ENCODE measurements at regions not wholly inside any gene's neighbourhood (a gene's known extent, or its start where the extent isn't known, plus 50 kb on each side); places are given as distances from the start of the nearest gene placed in this dataset.

DNA sequence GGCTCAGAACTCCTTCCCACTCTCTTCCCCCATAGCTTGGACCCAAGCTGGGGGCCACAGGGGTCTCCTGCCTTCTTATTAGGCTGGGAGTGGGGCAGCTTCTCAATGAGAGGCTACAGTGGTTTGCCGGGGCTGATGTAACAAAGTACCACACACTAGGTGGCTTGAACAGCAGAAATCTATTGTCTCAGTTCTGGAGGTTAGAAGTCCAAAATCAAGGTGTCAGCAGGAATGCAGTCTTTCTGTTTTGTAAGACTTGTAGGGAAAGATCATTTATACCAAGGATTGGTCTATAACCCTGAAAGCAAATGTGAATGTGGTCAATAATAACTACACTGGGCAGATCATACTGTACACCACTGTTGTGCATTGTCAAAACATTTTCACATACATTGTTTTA is 124.5 kb upstream of the ARHGAP5 start:
- POLR2A ChIA-PET: no interaction called here

DNA sequence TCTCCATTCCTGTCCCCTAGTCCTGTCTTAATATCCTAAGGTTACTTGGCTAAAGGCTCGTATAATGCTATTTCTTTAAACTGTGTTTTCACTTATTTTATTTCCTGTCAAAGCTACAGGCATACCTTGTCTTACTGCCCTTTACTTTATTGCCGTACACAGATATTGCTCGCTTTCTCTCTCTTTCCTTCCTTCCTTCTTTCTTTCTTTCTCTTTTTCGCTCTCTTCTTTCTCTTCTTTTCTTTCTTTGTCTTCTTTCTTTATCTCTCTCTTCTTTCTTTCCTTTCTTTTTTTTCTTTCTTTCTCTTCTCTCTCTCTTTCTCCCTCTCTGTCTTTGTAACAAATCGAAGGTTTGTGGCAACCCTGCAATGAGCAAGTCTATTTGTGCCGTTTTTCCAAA is 123.9 kb upstream of the ARHGAP5 start:
- H3K9me3 ChIP-seq (ENCODE audit: control insufficient read depth in 1 of 2, insufficient read depth in 1 of 2, low read length in 2 of 2): no peaks in the 10 kb centered on the region
- ATAC-seq (ENCODE audit: poor library complexity): no peak
- Mint-ChIP-seq H3K4me1 (ENCODE audit: low read depth) (no peaks in the 10 kb centered on the region), H3K36me3 (ENCODE audit: low read depth) (no peaks in the 10 kb centered on the region), H3K4me3 (no peak overlapping the region), H3K27ac (no peak overlapping the region), H3K9me3 (no peaks in the 10 kb centered on the region), H3K27me3 (peaks cover 12% of the 10 kb centered on the region)
- no peak for DNase-seq
- no peaks in the 10 kb centered on the region for H3K36me3 ChIP-seq (ENCODE audit: insufficient read depth, low read length)
- no peaks in the 10 kb centered on the region for H3K27me3 ChIP-seq (ENCODE audit: control insufficient read depth in 1 of 2, insufficient read depth in 2 of 2, low read length in 2 of 2)
- intact Hi-C loops (cut with DNase I, micrococcal nuclease): no loop called here
- H3K4me3 ChIP-seq (ENCODE audit: low read length): no peak overlapping the region
- ChIA-PET POLR2A (no interaction called here), CTCF (no interaction called here)
- no peaks in the 10 kb centered on the region for H3K4me1 ChIP-seq (ENCODE audit: insufficient read depth, low read length)
- TF ChIP-seq, protein P1, sequence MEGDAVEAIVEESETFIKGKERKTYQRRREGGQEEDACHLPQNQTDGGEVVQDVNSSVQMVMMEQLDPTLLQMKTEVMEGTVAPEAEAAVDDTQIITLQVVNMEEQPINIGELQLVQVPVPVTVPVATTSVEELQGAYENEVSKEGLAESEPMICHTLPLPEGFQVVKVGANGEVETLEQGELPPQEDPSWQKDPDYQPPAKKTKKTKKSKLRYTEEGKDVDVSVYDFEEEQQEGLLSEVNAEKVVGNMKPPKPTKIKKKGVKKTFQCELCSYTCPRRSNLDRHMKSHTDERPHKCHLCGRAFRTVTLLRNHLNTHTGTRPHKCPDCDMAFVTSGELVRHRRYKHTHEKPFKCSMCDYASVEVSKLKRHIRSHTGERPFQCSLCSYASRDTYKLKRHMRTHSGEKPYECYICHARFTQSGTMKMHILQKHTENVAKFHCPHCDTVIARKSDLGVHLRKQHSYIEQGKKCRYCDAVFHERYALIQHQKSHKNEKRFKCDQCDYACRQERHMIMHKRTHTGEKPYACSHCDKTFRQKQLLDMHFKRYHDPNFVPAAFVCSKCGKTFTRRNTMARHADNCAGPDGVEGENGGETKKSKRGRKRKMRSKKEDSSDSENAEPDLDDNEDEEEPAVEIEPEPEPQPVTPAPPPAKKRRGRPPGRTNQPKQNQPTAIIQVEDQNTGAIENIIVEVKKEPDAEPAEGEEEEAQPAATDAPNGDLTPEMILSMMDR (IDR thresholded peaks at IDR 0.05): no peak
- no peak overlapping the region for H3K27ac ChIP-seq (ENCODE audit: low read depth in 1 of 2, low read length in 2 of 2)

More for the DNA sequence above, 124.5 kb upstream of the ARHGAP5 start:
- H3K4me3 Mint-ChIP-seq: no peak overlapping the region
- H3K27ac Mint-ChIP-seq: no peak overlapping the region
- TF ChIP-seq, protein P1 (IDR thresholded peaks at IDR 0.05): no peak
- ATAC-seq (ENCODE audit: poor library complexity) (no peak), DNase-seq (no peak)
- H3K36me3 Mint-ChIP-seq (ENCODE audit: low read depth): no peaks in the 10 kb centered on the region
- no peaks in the 10 kb centered on the region for H3K27me3 ChIP-seq (ENCODE audit: control insufficient read depth in 1 of 2, insufficient read depth in 2 of 2, low read length in 2 of 2)
- intact Hi-C loops (cut with DNase I, micrococcal nuclease): no loop called here
- CTCF ChIA-PET: no interaction called here
- H3K9me3 ChIP-seq (ENCODE audit: control insufficient read depth in 1 of 2, insufficient read depth in 1 of 2, low read length in 2 of 2): no peaks in the 10 kb centered on the region
- H3K27me3 Mint-ChIP-seq: peaks cover 12% of the 10 kb centered on the region
- H3K27ac ChIP-seq (ENCODE audit: low read depth in 1 of 2, low read length in 2 of 2): no peak overlapping the region
- peaks cover 5% of the 10 kb centered on the region for H3K4me1 Mint-ChIP-seq (ENCODE audit: low read depth)
- H3K9me3 Mint-ChIP-seq: no peaks in the 10 kb centered on the region
- H3K4me1 ChIP-seq (ENCODE audit: insufficient read depth, low read length): no peaks in the 10 kb centered on the region
- H3K4me3 ChIP-seq (ENCODE audit: low read length): no peak overlapping the region
- H3K36me3 ChIP-seq (ENCODE audit: insufficient read depth, low read length): no peaks in the 10 kb centered on the region

DNA sequence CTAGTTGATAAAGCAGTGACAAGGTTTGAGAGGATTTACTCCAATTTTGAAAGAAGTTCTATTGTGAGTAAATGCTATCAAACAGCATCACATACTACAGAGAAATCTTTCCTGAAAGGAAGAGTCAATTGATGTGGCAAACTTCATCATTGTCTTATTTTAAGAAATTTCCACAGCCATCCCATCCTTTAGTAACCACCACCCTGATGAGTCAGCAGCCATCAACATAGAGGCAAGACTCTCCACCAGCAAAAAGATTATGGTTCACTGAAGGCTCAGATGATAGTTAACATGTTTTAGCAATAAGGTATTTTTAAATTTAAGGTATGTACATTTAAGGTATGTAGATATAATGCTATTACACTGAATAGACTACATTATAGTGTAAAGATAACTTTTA is 122.1 kb upstream of the ARHGAP5 start:
- ATAC-seq (ENCODE audit: poor library complexity) (no peak), DNase-seq (no peak)
- CTCF ChIA-PET: no interaction called here
- Mint-ChIP-seq H3K9me3 (no peaks in the 10 kb centered on the region), H3K27me3 (peaks cover 12% of the 10 kb centered on the region), H3K36me3 (ENCODE audit: low read depth) (no peaks in the 10 kb centered on the region), H3K4me3 (no peak overlapping the region), H3K27ac (no peak overlapping the region), H3K4me1 (ENCODE audit: low read depth) (no peaks in the 10 kb centered on the region)
- intact Hi-C loops (cut with DNase I, micrococcal nuclease): no loop called here
- Histone ChIP-seq H3K27me3 (ENCODE audit: control insufficient read depth in 1 of 2, insufficient read depth in 2 of 2, low read length in 2 of 2) (no peaks in the 10 kb centered on the region), H3K36me3 (ENCODE audit: insufficient read depth, low read length) (no peaks in the 10 kb centered on the region), H3K4me3 (ENCODE audit: low read length) (no peak overlapping the region), H3K4me1 (ENCODE audit: insufficient read depth, low read length) (no peaks in the 10 kb centered on the region), H3K9me3 (ENCODE audit: control insufficient read depth in 1 of 2, insufficient read depth in 1 of 2, low read length in 2 of 2) (no peaks in the 10 kb centered on the region), H3K27ac (ENCODE audit: low read depth in 1 of 2, low read length in 2 of 2) (no peak overlapping the region)
- POLR2A ChIA-PET: no interaction called here
- TF ChIP-seq, protein P1 (IDR thresholded peaks at IDR 0.05): no peak

All from CD4-positive, alpha-beta T cell (primary cell).